HUES48 (cell line): ENCODE measurements at regions not wholly inside any gene's neighbourhood (a gene's known extent, or its start where the extent isn't known, plus 50 kb on each side); places are given as distances from the start of the nearest gene placed in this dataset.

ENCODE experiments used
- H3K27ac ChIP-seq: one replicate; pipeline ENCODE4 v1.7.0; 2013; ENCODE audit warnings: low read depth, low read length, inconsistent platforms
- H3K27me3 ChIP-seq: 2 replicates; pipeline ENCODE4 v1.6.1; 2013; ENCODE audit warnings: mild to moderate bottlenecking, low read length; ENCODE audit not compliant: control insufficient read depth, insufficient read depth
- H3K36me3 ChIP-seq: 2 replicates; pipeline ENCODE4 v1.6.1; 2013; ENCODE audit warnings: low read length; ENCODE audit not compliant: control insufficient read depth, insufficient read depth
- H3K4me1 ChIP-seq: 2 replicates; pipeline ENCODE4 v1.6.1; 2013; ENCODE audit warnings: mild to moderate bottlenecking, low read length; ENCODE audit not compliant: control insufficient read depth, insufficient read depth
- H3K4me3 ChIP-seq: 2 replicates; pipeline ENCODE4 v1.5.1; 2013; ENCODE audit warnings: mild to moderate bottlenecking, low read depth, low read length
- H3K9ac ChIP-seq: 2 replicates; pipeline ENCODE4 v1.6.1; 2013; ENCODE audit warnings: mild to moderate bottlenecking, low read depth, low read length, moderate library complexity
- H3K9me3 ChIP-seq: 2 replicates; pipeline ENCODE4 v1.6.1; 2013; ENCODE audit warnings: low read length; ENCODE audit not compliant: control insufficient read depth, insufficient read depth

GRCh38 chr16:80356365-80356764 lies 184.4 kb upstream of the DYNLRB2 start:
- H3K4me1 ChIP-seq: no peaks in the 10 kb centered on the region
- no peaks in the 10 kb centered on the region for H3K9me3 ChIP-seq
- H3K27ac ChIP-seq: no peak overlapping the region
- no peaks in the 10 kb centered on the region for H3K36me3 ChIP-seq
- H3K4me3 ChIP-seq: no peak overlapping the region
- H3K27me3 ChIP-seq: no peaks in the 10 kb centered on the region
- no peak overlapping the region for H3K9ac ChIP-seq

- Histone ChIP-seq H3K27ac (no peak overlapping the region), H3K27me3 (no peaks in the 10 kb centered on the region), H3K9ac (no peak overlapping the region), H3K9me3 (no peaks in the 10 kb centered on the region), H3K4me3 (no peak overlapping the region), H3K36me3 (no peaks in the 10 kb centered on the region), H3K4me1 (no peaks in the 10 kb centered on the region)
Measured at GRCh38 chr16:80355335-80355734, 185.5 kb upstream of the DYNLRB2 start.

- no peaks in the 10 kb centered on the region for H3K9me3 ChIP-seq
- H3K27me3 ChIP-seq: no peaks in the 10 kb centered on the region
- no peaks in the 10 kb centered on the region for H3K4me1 ChIP-seq
- H3K4me3 ChIP-seq: no peak overlapping the region
- H3K27ac ChIP-seq: no peak overlapping the region
- H3K9ac ChIP-seq: no peak overlapping the region
- H3K36me3 ChIP-seq: no peaks in the 10 kb centered on the region
Measured at GRCh38 chr16:80350061-80350460, 190.7 kb upstream of the DYNLRB2 start.

GRCh38 chr16:80347900-80348299 lies 192.9 kb upstream of the DYNLRB2 start:
- Histone ChIP-seq H3K4me1 (no peaks in the 10 kb centered on the region), H3K4me3 (no peak overlapping the region), H3K9me3 (no peaks in the 10 kb centered on the region), H3K9ac (no peak overlapping the region), H3K36me3 (no peaks in the 10 kb centered on the region), H3K27me3 (no peaks in the 10 kb centered on the region), H3K27ac (no peak overlapping the region)

GRCh38 chr16:80347002-80347401 lies 193.8 kb upstream of the DYNLRB2 start:
- H3K4me3 ChIP-seq: no peak overlapping the region
- no peaks in the 10 kb centered on the region for H3K9me3 ChIP-seq
- no peak overlapping the region for H3K27ac ChIP-seq
- H3K9ac ChIP-seq: no peak overlapping the region
- H3K27me3 ChIP-seq: no peaks in the 10 kb centered on the region
- no peaks in the 10 kb centered on the region for H3K4me1 ChIP-seq
- no peaks in the 10 kb centered on the region for H3K36me3 ChIP-seq

- Histone ChIP-seq H3K9me3 (no peaks in the 10 kb centered on the region), H3K27me3 (no peaks in the 10 kb centered on the region), H3K9ac (no peak overlapping the region), H3K27ac (no peak overlapping the region), H3K4me1 (no peaks in the 10 kb centered on the region), H3K4me3 (no peak overlapping the region), H3K36me3 (no peaks in the 10 kb centered on the region)
Measured at GRCh38 chr16:80346111-80346632, 194.6 kb upstream of the DYNLRB2 start.

- H3K4me1 ChIP-seq: no peaks in the 10 kb centered on the region
- no peaks in the 10 kb centered on the region for H3K9me3 ChIP-seq
- H3K27ac ChIP-seq: no peak overlapping the region
- H3K9ac ChIP-seq: no peak overlapping the region
- no peaks in the 10 kb centered on the region for H3K36me3 ChIP-seq
- no peaks in the 10 kb centered on the region for H3K27me3 ChIP-seq
- no peak overlapping the region for H3K4me3 ChIP-seq
Measured at GRCh38 chr16:80345701-80346100, 195.1 kb upstream of the DYNLRB2 start.

- no peak overlapping the region for H3K4me3 ChIP-seq
- no peak overlapping the region for H3K9ac ChIP-seq
- H3K27ac ChIP-seq: no peak overlapping the region
- H3K36me3 ChIP-seq: no peaks in the 10 kb centered on the region
- no peaks in the 10 kb centered on the region for H3K9me3 ChIP-seq
- no peaks in the 10 kb centered on the region for H3K27me3 ChIP-seq
- no peaks in the 10 kb centered on the region for H3K4me1 ChIP-seq
Measured at GRCh38 chr16:80344570-80344969, 196.2 kb upstream of the DYNLRB2 start.

- Histone ChIP-seq H3K27me3 (no peaks in the 10 kb centered on the region), H3K4me1 (no peaks in the 10 kb centered on the region), H3K9ac (no peak overlapping the region), H3K27ac (no peak overlapping the region), H3K9me3 (no peaks in the 10 kb centered on the region), H3K36me3 (no peaks in the 10 kb centered on the region), H3K4me3 (no peak overlapping the region)
Measured at GRCh38 chr16:80341263-80341662, 199.5 kb upstream of the DYNLRB2 start.

GRCh38 chr16:80337786-80338185 lies 203.0 kb upstream of the DYNLRB2 start:
- Histone ChIP-seq H3K4me1 (no peaks in the 10 kb centered on the region), H3K36me3 (no peaks in the 10 kb centered on the region), H3K9me3 (no peaks in the 10 kb centered on the region), H3K27me3 (no peaks in the 10 kb centered on the region), H3K27ac (no peak overlapping the region), H3K4me3 (no peak overlapping the region), H3K9ac (no peak overlapping the region)

GRCh38 chr16:80330803-80331202 lies 210.0 kb upstream of the DYNLRB2 start:
- Histone ChIP-seq H3K27ac (no peak overlapping the region), H3K36me3 (no peaks in the 10 kb centered on the region), H3K4me3 (no peak overlapping the region), H3K9me3 (no peaks in the 10 kb centered on the region), H3K27me3 (no peaks in the 10 kb centered on the region), H3K4me1 (no peaks in the 10 kb centered on the region), H3K9ac (no peak overlapping the region)

GRCh38 chr16:80330150-80330549 lies 210.6 kb upstream of the DYNLRB2 start:
- H3K36me3 ChIP-seq: no peaks in the 10 kb centered on the region
- no peak overlapping the region for H3K4me3 ChIP-seq
- no peak overlapping the region for H3K9ac ChIP-seq
- H3K27ac ChIP-seq: no peak overlapping the region
- H3K4me1 ChIP-seq: no peaks in the 10 kb centered on the region
- no peaks in the 10 kb centered on the region for H3K9me3 ChIP-seq
- no peaks in the 10 kb centered on the region for H3K27me3 ChIP-seq
